NCI-H748 (cell line): ENCODE measurements at regions not wholly inside any gene's neighbourhood (a gene's known extent, or its start where the extent isn't known, plus 50 kb on each side); places are given as distances from the start of the nearest gene placed in this dataset.

ENCODE experiments used
- DNase-seq: peaks from one replicate; lab custom pipeline; 2025; ENCODE audit not compliant: unreplicated experiment; lab: John Stamatoyannopoulos, UW

- no peak for DNase-seq
These were observed 68.3 kb upstream of the CHRDL1 start for GRCh38 chrX:110863883-110864282.

GRCh38 chrX:110858565-110858964, 62.9 kb upstream of the CHRDL1 start:
- DNase-seq, result no peak

- peak; percentile 79 for DNase-seq
These were observed 58.0 kb upstream of the CHRDL1 start for GRCh38 chrX:110853610-110854009.

GRCh38 chrX:110852180-110852579, 56.6 kb upstream of the CHRDL1 start:
- DNase-seq, result peak; percentile 36

- DNase-seq, result no peak
These were observed 56.2 kb upstream of the CHRDL1 start for GRCh38 chrX:110851780-110852179.

GRCh38 chrX:110847334-110847733, 51.7 kb upstream of the CHRDL1 start:
- DNase-seq, result peak; percentile 70

GRCh38 chrX:110846071-110846470, 50.5 kb upstream of the CHRDL1 start:
- DNase-seq, result no peak
